Left forelimb (tissue), 1 donor: ENCODE measurements at regions not wholly inside any gene's neighbourhood (a gene's known extent, or its start where the extent isn't known, plus 50 kb on each side); places are given as distances from the start of the nearest gene placed in this dataset.
"Not testable (repeated sequence)": the region's sequence is repeated elsewhere in the genome, so short reads cannot be mapped to it uniquely, and the experiment has no call there.

Experiments
- DNase-seq: peaks from one replicate; pipeline ENCODE4 v3.0.0-alpha.2; 2018; ENCODE audit warnings: low spot score

DNA sequence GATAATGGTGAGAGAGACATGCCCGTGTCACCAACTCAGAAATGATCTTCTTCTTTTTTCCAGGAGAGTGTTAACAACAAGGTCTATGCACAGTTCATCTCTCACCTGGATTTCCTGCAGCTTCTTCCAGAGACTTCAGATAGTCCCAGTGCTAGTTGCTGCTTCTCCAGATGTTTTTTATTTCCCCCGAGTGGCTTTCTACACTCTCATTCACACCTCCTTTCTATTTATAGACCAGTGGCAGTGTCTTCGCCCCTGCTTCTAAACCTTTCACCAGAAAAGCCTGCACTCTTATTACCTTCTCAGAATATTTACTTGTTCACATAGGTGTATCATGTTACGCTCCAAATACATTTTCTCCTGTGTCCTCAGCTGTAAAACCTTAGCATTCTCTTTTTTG is 558.8 kb upstream of the CHAC2 start:
- no peak for DNase-seq

DNA sequence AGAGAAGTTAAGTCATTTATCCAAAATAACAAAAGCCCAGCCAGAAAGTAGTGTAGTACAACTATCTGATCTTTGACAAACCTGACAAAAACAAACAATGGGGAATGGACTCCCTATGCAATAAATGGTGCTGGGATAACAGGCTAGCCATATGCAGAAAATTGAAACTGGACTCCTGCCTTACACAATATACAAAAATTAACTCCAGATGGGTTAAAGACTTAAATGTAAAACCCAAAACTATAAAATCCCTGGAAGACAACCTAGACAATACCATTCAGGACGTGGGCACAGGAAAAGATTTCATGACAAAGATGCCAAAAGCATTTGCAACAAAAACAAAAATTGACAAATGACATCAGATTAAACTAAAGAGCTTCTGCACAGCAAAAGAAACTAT is 561.4 kb upstream of the CHAC2 start:
- not testable (repeated sequence) for DNase-seq

DNA sequence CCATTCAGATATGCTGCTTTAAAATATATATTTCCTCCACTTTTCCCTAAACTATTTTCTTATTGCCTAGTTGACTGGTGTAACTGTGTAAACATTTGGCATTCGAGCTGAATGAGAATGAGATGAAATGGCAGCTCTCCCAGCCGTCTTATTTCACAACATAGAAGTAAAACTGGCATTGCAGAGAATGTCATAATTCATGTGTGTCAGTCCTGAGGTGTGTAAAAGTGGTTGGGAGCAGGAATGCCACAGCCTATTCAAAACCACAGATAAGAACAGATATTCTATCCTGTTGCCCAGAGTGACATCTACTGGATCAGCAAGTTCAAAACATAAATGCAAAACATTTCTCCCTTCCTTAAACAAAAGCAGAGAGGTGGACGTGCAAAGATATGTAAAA is 565.5 kb upstream of the CHAC2 start:
- no peak for DNase-seq

DNA sequence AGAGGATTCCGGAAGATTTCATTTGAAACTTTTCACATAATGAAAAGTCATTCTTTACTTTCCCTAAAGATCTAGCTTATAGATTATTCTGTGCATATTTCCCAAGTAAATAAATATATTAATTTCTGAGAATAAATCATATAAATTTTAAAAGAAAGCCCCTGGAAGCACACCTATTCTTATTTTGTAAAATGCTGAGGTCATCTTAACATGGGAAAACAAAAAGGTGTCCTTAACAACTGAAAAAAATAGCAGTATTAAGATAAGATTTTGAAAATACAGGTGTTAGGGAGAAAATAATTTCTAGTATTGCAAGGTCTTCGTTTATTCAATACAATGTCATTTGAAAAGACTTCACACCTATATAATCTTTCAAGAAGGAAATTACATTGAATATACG is 567.5 kb upstream of the CHAC2 start:
- no peak for DNase-seq

DNA sequence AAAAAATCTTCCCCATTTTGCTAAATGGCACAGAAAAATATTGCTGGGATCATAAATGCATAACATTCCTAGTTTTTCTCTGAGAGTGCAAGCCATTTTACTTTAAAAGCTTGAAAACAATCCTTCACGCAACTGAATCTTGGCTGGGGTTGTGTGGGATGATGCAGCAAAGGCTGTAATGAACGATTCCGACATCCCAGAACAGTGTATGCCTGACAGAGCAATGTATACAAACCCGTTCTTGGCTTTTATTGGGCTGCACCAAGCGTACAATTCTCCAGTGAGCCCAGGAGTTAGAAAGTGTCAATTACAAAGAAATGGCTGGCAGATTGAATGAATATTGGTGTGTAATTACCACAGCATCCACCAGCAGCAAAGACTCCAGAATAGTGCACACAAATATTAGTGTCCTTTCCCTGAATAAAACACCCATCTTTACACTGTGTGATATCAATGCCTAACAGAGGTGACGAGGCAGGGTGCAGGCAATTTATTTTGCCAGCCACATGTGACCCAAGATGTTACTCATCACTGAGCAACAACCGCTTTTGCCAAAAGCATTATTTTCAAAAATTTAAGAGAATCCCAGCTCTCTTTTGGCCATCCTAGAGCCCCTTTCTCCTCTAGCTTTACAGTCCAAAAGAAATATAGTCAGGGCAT is 578.6 kb upstream of the CHAC2 start:
- DNase-seq = no peak

DNA sequence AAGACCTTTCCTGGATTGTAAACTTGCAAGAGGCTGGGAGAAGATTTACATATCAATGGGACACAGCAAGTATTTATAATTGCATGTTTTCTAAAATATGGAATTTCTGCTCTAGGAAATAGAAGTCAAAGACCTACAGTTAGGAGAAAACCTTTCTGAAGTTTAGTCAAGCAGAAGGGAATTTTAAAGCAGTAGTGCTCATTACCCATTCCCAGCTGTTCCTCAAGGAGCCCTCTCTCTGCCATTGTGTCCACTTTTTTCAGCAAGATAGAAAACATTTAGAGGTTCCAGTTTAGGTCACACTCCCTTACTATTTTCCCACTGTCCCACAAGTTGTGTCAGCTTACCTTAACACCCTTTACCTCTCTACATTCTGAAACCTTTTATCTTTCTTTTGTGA is 584.0 kb upstream of the CHAC2 start:
- DNase-seq = no peak

DNA sequence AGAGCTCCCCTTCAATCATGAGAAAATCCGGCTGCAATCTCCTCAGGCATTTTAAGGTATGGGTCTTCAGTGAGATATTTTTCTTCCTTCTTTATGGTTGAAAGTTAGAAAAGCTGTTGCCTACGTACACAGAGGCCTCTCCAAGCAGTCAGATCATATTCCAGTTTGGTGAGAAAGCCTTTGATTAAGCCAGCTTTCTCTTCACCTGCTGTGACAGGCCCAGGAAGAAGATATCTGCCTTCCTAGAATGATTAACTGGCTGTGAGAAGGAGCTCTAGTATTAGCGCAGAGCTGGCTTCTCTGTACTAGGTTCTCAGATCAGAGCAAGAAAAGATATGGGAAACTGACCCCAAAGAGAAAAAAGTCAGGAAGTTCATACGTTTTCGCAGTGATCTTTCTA is 585.0 kb upstream of the CHAC2 start:
- no peak for DNase-seq

GRCh38 chr2:53181759-53182158 is 585.8 kb upstream of the CHAC2 start:
- no peak for DNase-seq

DNA sequence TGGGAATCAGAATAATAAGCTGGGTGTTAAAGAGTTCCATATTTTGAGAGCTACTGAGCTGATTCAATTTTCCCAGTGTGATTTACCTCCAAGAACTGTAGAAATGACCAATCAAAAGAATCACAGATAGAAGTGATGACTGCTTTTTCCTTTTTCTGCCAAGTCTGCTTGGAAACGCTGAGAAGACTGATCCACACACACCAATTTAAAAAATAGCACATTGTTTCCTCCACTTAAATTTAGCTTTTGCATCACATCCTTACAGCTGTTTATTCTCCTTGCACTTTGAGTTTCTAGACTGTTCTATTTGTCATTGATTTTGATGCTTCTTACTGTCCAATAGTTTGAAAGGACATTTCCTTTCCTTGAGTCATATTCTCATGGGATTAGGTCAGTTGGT is 590.3 kb upstream of the CHAC2 start:
- no peak for DNase-seq

- DNase-seq = no peak
These were observed 593.1 kb upstream of the CHAC2 start for GRCh38 chr2:53174539-53174938.

GRCh38 chr2:53173698-53174455 is 593.7 kb upstream of the CHAC2 start:
- no peak for DNase-seq

GRCh38 chr2:53173091-53173490 is 594.5 kb upstream of the CHAC2 start:
- DNase-seq = no peak

DNA sequence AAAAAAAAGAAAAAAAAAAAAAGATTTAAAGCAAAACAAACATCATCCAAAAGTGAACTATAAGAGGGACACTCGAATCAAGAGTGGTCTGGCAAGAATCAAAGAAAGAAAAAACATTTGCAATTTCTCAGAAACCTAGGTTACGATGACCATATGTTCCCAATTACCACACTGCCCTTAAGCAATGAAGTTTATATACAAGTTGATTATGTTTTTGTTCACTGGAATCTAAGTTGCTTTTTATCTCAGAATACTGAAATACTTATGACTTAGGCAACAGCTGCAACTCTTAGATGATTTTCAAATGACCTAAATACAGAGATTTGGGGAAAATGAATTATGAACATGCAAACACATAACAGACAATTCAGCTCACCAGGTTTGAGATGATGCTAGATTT is 597.1 kb upstream of the CHAC2 start:
- no peak for DNase-seq

DNA sequence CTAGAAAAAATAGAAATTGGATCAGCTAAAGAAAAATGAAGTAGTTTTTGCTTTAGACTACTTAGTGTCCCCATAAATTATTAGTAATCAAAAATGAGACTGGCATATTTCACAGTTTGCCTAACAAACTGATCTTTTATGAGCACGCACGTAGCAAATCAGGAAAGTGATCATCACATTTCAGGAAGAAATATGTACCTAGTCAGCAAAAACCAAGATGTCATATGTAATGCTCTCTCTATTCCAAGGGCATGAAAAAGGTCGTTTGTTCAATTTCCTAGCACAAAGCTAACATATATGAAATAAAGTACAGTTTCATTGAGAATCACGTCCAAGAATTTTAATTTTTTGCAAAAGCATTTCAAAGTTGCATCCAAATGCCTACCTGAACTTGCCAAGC is 600.4 kb upstream of the CHAC2 start:
- DNase-seq = no peak

DNA sequence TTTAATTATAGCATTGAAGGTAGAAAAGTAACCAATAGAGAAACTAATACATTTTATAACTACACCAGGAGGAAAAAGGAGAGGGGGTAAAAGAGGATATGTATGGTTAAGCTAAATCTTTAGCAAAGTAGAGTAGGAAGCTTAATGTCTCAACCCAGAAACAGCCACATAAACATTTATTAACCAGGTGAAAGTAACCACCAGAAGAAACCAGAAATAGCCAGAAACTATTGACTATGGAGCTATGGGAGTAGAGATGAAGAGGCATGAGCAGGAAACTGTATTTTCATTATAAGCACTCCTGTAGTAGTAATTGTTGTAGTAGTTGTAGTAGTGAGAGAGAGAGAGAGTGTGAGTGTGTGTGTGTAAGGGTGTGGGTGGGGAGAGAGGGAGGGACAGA is 617.5 kb upstream of the CHAC2 start:
- DNase-seq = no peak

DNA sequence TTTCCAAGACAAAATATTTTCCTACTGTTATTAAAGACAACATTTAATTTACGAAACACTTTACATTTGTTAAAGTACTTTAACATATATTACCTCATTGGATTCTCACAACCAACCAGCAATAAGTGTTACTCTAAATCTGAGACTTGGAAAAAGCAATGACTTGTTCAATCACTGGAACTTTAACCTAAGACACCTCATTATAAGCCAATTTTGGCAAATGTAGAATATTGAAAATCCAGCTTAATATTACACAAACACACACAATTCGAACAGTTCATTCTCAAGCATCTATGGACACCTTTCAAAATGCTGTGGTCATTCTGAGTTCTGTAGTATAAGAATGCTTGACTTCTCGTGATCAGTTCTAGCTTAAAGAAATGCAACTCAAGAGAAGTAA is 619.4 kb upstream of the CHAC2 start:
- no peak for DNase-seq

- no peak for DNase-seq
These were observed 636.2 kb upstream of the CHAC2 start for GRCh38 chr2:53131416-53131815.

GRCh38 chr2:53130441-53130943 is 637.1 kb upstream of the CHAC2 start:
- DNase-seq = no peak

DNA sequence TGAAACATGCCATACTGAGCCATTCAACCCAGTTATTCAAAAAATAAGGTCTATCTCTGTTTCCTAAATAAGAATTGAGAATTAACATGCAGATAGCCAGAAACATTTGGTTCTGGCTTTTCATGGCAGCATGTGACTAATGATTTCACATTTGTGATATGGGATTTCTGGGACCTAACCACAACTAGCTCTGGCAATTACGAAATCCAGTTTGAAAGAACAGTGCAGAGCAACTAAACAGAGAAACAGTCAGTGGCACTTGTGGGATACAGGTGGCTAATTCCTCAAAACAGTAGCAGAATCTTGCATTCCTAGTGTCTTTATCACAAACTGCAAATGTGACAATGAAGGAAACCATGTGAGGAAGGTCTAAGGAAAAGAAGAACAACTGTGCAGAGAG is 637.8 kb upstream of the CHAC2 start:
- no peak for DNase-seq

DNA sequence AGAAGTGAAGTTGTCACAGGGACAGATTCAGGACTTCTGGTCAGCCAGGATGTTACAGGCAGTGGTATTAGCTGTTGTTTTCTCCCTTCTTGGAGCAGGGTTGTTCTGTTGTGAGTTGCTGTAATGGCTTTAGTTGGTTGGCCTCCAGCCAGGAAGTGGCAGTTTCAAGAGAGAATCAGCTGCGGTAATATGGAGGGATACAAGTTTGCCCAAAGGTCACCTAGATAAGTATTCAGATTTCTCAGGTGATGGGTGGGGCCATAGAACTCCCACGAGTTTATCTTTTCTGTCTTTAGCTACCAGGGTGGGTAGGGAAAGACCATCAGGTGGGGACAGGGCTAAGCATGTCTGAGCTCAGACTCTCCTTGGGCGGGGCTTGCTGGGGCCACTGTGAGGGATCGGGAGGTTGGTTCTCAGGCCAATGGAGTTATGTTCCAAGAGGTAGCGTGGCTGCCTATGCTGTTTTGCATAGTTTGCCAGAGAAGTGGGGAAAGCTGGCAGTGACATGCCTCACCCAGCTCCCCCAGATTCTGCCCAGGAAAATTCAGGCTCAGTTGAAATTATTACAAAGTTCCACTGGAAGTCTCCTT is 640.4 kb upstream of the CHAC2 start:
- DNase-seq = no peak

DNA sequence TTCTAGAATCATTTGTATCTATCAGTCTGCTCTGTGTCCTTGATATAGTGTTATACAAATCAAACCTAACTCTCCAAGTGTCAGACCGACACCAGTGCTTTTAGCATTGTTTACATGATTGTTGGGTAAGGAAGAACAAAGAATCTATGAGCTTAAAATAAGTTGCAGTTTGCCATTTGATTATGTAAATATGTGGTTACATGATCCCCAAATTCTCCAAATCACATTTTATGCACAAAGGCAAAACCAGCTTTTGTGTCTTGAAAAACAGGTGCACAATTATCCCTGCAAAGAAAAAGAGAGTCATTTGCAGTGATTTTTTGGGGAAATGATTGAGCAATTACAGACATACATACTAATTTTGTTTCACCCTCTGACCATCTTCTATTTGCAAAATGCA is 652.6 kb upstream of the CHAC2 start:
- no peak for DNase-seq

DNA sequence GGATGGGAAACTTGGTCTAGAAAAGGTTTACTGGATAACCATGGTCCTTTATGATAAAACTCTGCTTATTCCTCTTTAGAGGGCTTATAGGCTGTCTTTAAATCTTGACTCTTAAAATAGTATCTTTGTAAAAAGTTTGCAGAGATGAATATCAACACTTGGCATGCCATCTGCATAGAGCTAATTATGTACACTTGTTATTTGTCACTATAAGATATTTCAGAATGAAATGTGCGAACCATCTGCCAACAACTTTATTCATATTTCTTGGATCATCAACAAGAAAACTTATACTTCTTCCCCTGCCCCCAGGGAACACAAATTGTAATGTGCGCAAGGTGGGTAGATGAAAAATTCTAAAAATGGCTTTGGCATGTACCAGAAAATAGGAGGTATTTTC is 653.0 kb upstream of the CHAC2 start:
- no peak for DNase-seq

GRCh38 chr2:53112408-53112807 is 655.2 kb upstream of the CHAC2 start:
- not testable (repeated sequence) for DNase-seq
